AG08395 (cell line): ENCODE measurements at regions not wholly inside any gene's neighbourhood (a gene's known extent, or its start where the extent isn't known, plus 50 kb on each side); places are given as distances from the start of the nearest gene placed in this dataset.
"Not testable (repeated sequence)": the region's sequence is repeated elsewhere in the genome, so short reads cannot be mapped to it uniquely, and the experiment has no call there.

Source experiments
- DNase-seq: peaks from one replicate; pipeline ENCODE4 v3.0.0; 2012; ENCODE audit warnings: mixed read lengths, low spot score

- DNase-seq = peak; percentile 32
Observed at GRCh38 chr4:16450724-16451123, 224.5 kb upstream of the TAPT1 start.

- no peak for DNase-seq
Observed at GRCh38 chr4:16450031-16450430, 223.8 kb upstream of the TAPT1 start.

- DNase-seq = no peak
Observed at GRCh38 chr4:16449406-16449805, 223.1 kb upstream of the TAPT1 start.

- no peak for DNase-seq
Observed at GRCh38 chr4:16448241-16448840, 222.1 kb upstream of the TAPT1 start.

GRCh38 chr4:16443504-16444088 lies 217.3 kb upstream of the TAPT1 start:
- DNase-seq = peak; percentile 63

- no peak for DNase-seq
Observed at GRCh38 chr4:16442296-16442695, 216.0 kb upstream of the TAPT1 start.

GRCh38 chr4:16439768-16440167 lies 213.5 kb upstream of the TAPT1 start:
- DNase-seq = no peak

- peak; percentile 20 for DNase-seq
Observed at GRCh38 chr4:16438986-16439385, 212.7 kb upstream of the TAPT1 start.

GRCh38 chr4:16437836-16438235 lies 211.6 kb upstream of the TAPT1 start:
- DNase-seq = no peak

GRCh38 chr4:16431866-16432265 lies 205.6 kb upstream of the TAPT1 start:
- DNase-seq = no peak

GRCh38 chr4:16418814-16419213 lies 192.5 kb upstream of the TAPT1 start:
- no peak for DNase-seq

- no peak for DNase-seq
Observed at GRCh38 chr4:16417198-16417597, 190.9 kb upstream of the TAPT1 start.

GRCh38 chr4:16416601-16417000 lies 190.3 kb upstream of the TAPT1 start:
- no peak for DNase-seq

GRCh38 chr4:16415751-16416150 lies 189.5 kb upstream of the TAPT1 start:
- no peak for DNase-seq

GRCh38 chr4:16413814-16414555 lies 187.7 kb upstream of the TAPT1 start:
- no peak for DNase-seq

- no peak for DNase-seq
Observed at GRCh38 chr4:16411501-16412085, 185.3 kb upstream of the TAPT1 start.

GRCh38 chr4:16393216-16393615 lies 166.9 kb upstream of the TAPT1 start:
- DNase-seq = not testable (repeated sequence)

- DNase-seq = no peak
Observed at GRCh38 chr4:16391196-16391595, 164.9 kb upstream of the TAPT1 start.

- no peak for DNase-seq
Observed at GRCh38 chr4:16387448-16387847, 161.2 kb upstream of the TAPT1 start.

- no peak for DNase-seq
Observed at GRCh38 chr4:16386711-16387320, 160.5 kb upstream of the TAPT1 start.

GRCh38 chr4:16384576-16384975 lies 158.3 kb upstream of the TAPT1 start:
- no peak for DNase-seq

GRCh38 chr4:16382571-16382970 lies 156.3 kb upstream of the TAPT1 start:
- DNase-seq = no peak

- DNase-seq = no peak
Observed at GRCh38 chr4:16377887-16378286, 151.6 kb upstream of the TAPT1 start.
